PFSK-1 (cell line): ENCODE measurements at regions not wholly inside any gene's neighbourhood (a gene's known extent, or its start where the extent isn't known, plus 50 kb on each side); places are given as distances from the start of the nearest gene placed in this dataset.

Experiments
- FOXP2 ChIP-seq: optimal IDR thresholded peaks from 2 replicates; pipeline ENCODE3; 2011; ENCODE audit warnings: borderline replicate concordance, control low read depth, inconsistent platforms; ENCODE audit not compliant: insufficient read depth; ENCODE audit errors: extremely low read length, extremely low read depth
- POLR2AphosphoS5 ChIP-seq: IDR thresholded peaks from 2 replicates; pipeline ENCODE4 v1.6.1; 2012; ENCODE audit warnings: low read depth, mild to moderate bottlenecking, control low read depth, low read length, moderate library complexity
- REST ChIP-seq, 2 experiments: IDR thresholded peaks; 2 replicates each; pipeline versions ENCODE4 v1.6.1 to v1.8.0; 2011 to 2012; ENCODE audit warnings: low read depth in 2 of 2, low read length in 2 of 2, control low read depth in 1 of 2, inconsistent platforms in 1 of 2, mild to moderate bottlenecking in 1 of 2, moderate library complexity in 1 of 2; ENCODE audit not compliant: insufficient read depth in 1 of 2
- SIN3A ChIP-seq: IDR thresholded peaks from 2 replicates; pipeline ENCODE4 v1.6.1; 2012; ENCODE audit warnings: mild to moderate bottlenecking, low read length, moderate library complexity, borderline replicate concordance; ENCODE audit not compliant: insufficient read depth
- TAF1 ChIP-seq: IDR thresholded peaks from 2 replicates; pipeline ENCODE4 v1.6.1; 2012; ENCODE audit warnings: low read length, control low read depth, borderline replicate concordance; ENCODE audit not compliant: insufficient read depth

GRCh38 chr12:65598688-65599087 is 225.6 kb upstream of the HMGA2 start:
- no peak for TF ChIP-seq TAF1
- TF ChIP-seq SIN3A, result no peak
- no peak for TF ChIP-seq REST (IDR thresholded peaks at IDR 0.05; ENCODE audit: insufficient read depth in 1 of 2, low read depth in 2 of 2, low read length in 2 of 2)
- TF ChIP-seq FOXP2, result no peak
- TF ChIP-seq POLR2AphosphoS5, result no peak
